Mammary epithelial cell (primary cell): ENCODE measurements at regions not wholly inside any gene's neighbourhood (a gene's known extent, or its start where the extent isn't known, plus 50 kb on each side); places are given as distances from the start of the nearest gene placed in this dataset.

Source experiments
- EZH2 ChIP-seq: IDR thresholded peaks from 2 replicates; pipeline ENCODE4 v1.6.1; 2012; ENCODE audit warnings: low read length, inconsistent platforms, borderline replicate concordance
- TF ChIP-seq, protein P1 (sequence below), 2 donors: IDR thresholded peaks in 1 of 2; conservative IDR thresholded peaks in 1 of 2; 2 replicates each; pipeline ENCODE4 v1.5.1; 2011 to 2012; ENCODE audit warnings: inconsistent platforms in 2 of 2, low read length in 2 of 2, mild to moderate bottlenecking in 2 of 2, control low read depth in 1 of 2, low read depth in 1 of 2; ENCODE audit not compliant: insufficient read depth in 1 of 2; ENCODE audit errors: extremely low read depth in 1 of 2

DNA sequence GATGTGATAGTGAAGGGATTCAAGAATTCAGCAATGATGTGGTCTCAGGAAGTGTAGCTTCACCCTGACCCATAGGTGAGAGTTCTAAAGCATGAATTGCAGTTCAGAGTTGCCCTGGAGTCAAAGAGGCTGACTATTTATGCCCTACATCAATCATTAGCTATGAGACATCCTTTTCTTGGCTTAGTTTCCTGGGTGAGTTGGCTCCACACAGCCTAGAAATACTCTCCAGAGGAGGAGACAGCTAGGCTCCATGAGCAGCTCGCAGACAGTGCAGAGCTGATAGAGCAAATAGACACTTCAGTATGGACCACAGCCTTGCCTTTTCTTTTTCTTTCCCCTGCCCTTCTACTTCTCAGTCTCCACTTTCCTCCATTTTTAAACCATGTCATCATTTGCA lies 1651.8 kb downstream of the MAT2B start:
- no peak for TF ChIP-seq EZH2
- TF ChIP-seq, protein P1, sequence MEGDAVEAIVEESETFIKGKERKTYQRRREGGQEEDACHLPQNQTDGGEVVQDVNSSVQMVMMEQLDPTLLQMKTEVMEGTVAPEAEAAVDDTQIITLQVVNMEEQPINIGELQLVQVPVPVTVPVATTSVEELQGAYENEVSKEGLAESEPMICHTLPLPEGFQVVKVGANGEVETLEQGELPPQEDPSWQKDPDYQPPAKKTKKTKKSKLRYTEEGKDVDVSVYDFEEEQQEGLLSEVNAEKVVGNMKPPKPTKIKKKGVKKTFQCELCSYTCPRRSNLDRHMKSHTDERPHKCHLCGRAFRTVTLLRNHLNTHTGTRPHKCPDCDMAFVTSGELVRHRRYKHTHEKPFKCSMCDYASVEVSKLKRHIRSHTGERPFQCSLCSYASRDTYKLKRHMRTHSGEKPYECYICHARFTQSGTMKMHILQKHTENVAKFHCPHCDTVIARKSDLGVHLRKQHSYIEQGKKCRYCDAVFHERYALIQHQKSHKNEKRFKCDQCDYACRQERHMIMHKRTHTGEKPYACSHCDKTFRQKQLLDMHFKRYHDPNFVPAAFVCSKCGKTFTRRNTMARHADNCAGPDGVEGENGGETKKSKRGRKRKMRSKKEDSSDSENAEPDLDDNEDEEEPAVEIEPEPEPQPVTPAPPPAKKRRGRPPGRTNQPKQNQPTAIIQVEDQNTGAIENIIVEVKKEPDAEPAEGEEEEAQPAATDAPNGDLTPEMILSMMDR (conservative IDR thresholded peaks at IDR 0.05 in 1 of 2, IDR thresholded peaks at IDR 0.05 in 1 of 2; ENCODE audit: extremely low read depth in 1 of 2, insufficient read depth in 1 of 2, low read depth in 1 of 2, low read length in 2 of 2) = no peak
